Activated effector memory CD4-positive, alpha-beta T cell treated with anti-CD3 and anti-CD28 coated beads, Interleukin-2, amount 50 U/mL, for 16 hours (primary cell): ENCODE measurements at regions not wholly inside any gene's neighbourhood (a gene's known extent, or its start where the extent isn't known, plus 50 kb on each side); places are given as distances from the start of the nearest gene placed in this dataset.

Experiments used
- DNase-seq: peaks from one replicate; pipeline ENCODE4 v3.0.0-alpha.2; 2020

GRCh38 chr1:29584362-29584761 lies 348.0 kb downstream of the PTPRU start:
- no peak for DNase-seq

GRCh38 chr1:29583727-29584126 lies 347.4 kb downstream of the PTPRU start:
- no peak for DNase-seq

- DNase-seq: no peak
Observed at GRCh38 chr1:29581256-29581655, 344.9 kb downstream of the PTPRU start.

- DNase-seq: no peak
Observed at GRCh38 chr1:29579821-29580425, 343.6 kb downstream of the PTPRU start.

GRCh38 chr1:29577512-29577911 lies 341.2 kb downstream of the PTPRU start:
- no peak for DNase-seq

- DNase-seq: no peak
Observed at GRCh38 chr1:29576510-29576909, 340.2 kb downstream of the PTPRU start.

GRCh38 chr1:29575826-29576225 lies 339.5 kb downstream of the PTPRU start:
- DNase-seq: no peak

- DNase-seq: no peak
Observed at GRCh38 chr1:29575277-29575676, 339.0 kb downstream of the PTPRU start.

- DNase-seq: no peak
Observed at GRCh38 chr1:29574871-29575270, 338.5 kb downstream of the PTPRU start.

- DNase-seq: no peak
Observed at GRCh38 chr1:29569971-29570634, 333.8 kb downstream of the PTPRU start.

- no peak for DNase-seq
Observed at GRCh38 chr1:29567257-29567656, 330.9 kb downstream of the PTPRU start.

GRCh38 chr1:29565490-29565889 lies 329.2 kb downstream of the PTPRU start:
- DNase-seq: no peak

GRCh38 chr1:29563571-29563970 lies 327.2 kb downstream of the PTPRU start:
- DNase-seq: no peak

- DNase-seq: no peak
Observed at GRCh38 chr1:29563092-29563491, 326.8 kb downstream of the PTPRU start.

- DNase-seq: no peak
Observed at GRCh38 chr1:29559056-29559455, 322.7 kb downstream of the PTPRU start.

GRCh38 chr1:29557701-29558600 lies 321.6 kb downstream of the PTPRU start:
- no peak for DNase-seq

- peak; percentile 58 for DNase-seq
Observed at GRCh38 chr1:29557066-29557465, 320.7 kb downstream of the PTPRU start.

GRCh38 chr1:29556657-29557056 lies 320.3 kb downstream of the PTPRU start:
- DNase-seq: peak; percentile 41

- no peak for DNase-seq
Observed at GRCh38 chr1:29555043-29555620, 318.8 kb downstream of the PTPRU start.

GRCh38 chr1:29554208-29554778 lies 318.0 kb downstream of the PTPRU start:
- no peak for DNase-seq

GRCh38 chr1:29551123-29551936 lies 315.0 kb downstream of the PTPRU start:
- peak; percentile 38 for DNase-seq
